Transverse colon (tissue), 4 donors: ENCODE measurements at regions not wholly inside any gene's neighbourhood (a gene's known extent, or its start where the extent isn't known, plus 50 kb on each side); places are given as distances from the start of the nearest gene placed in this dataset.

Experiments
- DNase-seq: peaks from one replicate; pipeline ENCODE4 v3.0.0-alpha.2; 2019
- H3K27ac ChIP-seq, 4 donors: fragments of 200-600 bp; sonication (generic); 2 replicates each; pipeline ENCODE4 v1.5.1; 2016 to 2018; ENCODE audit warnings: inconsistent platforms in 4 of 4
- H3K27me3 ChIP-seq: fragments of 200-600 bp; sonication (generic); 2 replicates; pipeline ENCODE4 v1.5.1; 2017; ENCODE audit warnings: inconsistent platforms
- H3K36me3 ChIP-seq, 4 donors: fragments of 200-600 bp; sonication (generic); 2 replicates each; pipeline ENCODE4 v1.5.1; 2017 to 2019; ENCODE audit warnings: inconsistent platforms in 4 of 4
- H3K4me1 ChIP-seq, 4 donors: fragments of 200-600 bp; sonication (generic); 2 replicates each; pipeline ENCODE4 v1.5.1; 2017 to 2020; ENCODE audit warnings: inconsistent platforms in 4 of 4
- H3K4me3 ChIP-seq, 4 donors: fragments of 200-600 bp; sonication (generic); 1 replicate in 1 of 4; 2 replicates in 3 of 4; pipeline versions ENCODE4 v1.5.1 to v1.6.1; 2017 to 2019; ENCODE audit warnings: inconsistent platforms in 4 of 4
- H3K9me3 ChIP-seq, 2 donors: fragments of 200-600 bp; sonication (generic); 2 replicates each; pipeline ENCODE4 v1.5.1; 2017 to 2019; ENCODE audit warnings: inconsistent platforms in 2 of 2
- CTCF ChIP-seq, 5 experiments: fragments of 200-600 bp in 3 of 5; fragments of 450-650 bp in 2 of 5; sonication (generic) in 3 of 5; IDR thresholded peaks; 1 replicate in 2 of 5; 2 replicates in 3 of 5; pipeline ENCODE4 v1.5.1; 2016 to 2017; ENCODE audit warnings: antibody characterized with exemption in 5 of 5, inconsistent platforms in 3 of 5, mild to moderate bottlenecking in 2 of 5, moderate library complexity in 1 of 5
- EP300 ChIP-seq: sonication (generic); formaldehyde crosslinking; IDR thresholded peaks from one replicate; pipeline ENCODE4 v1.6.1; 2017; ENCODE audit warnings: antibody characterized with exemption, low read depth
- POLR2A ChIP-seq: fragments of 450-650 bp; IDR thresholded peaks from one replicate; pipeline ENCODE4 v1.6.1; 2016; ENCODE audit warnings: antibody characterized with exemption, mild to moderate bottlenecking, moderate library complexity
- POLR2AphosphoS5 ChIP-seq, 3 donors: sonication (generic); formaldehyde crosslinking; IDR thresholded peaks; one replicate each; pipeline ENCODE4 v1.6.1; 2016; ENCODE audit warnings: antibody characterized with exemption in 3 of 3
- WGBS, 2 donors: methylation state at CpG; one replicate each; pipeline ENCODE4 v1.1.5; 2018; ENCODE audit warnings: low coverage in 1 of 2; 5-methylcytosine and 5-hydroxymethylcytosine counted together
- in situ Hi-C, 4 donors: fragments of 200-750 bp; cut with MboI; loops; one replicate each; pipeline versions ENCODE4 v1.15.0 to v1.15.1; 2017; ENCODE audit warnings: low sequenced_read_pairs in 3 of 4, low pct_ligation_motif_present in 1 of 4, low pct_unique_long_range_greater_than_20kb in 1 of 4
- intact Hi-C: fragments of 100-400 bp; cut with DNase I; formaldehyde crosslinking; loops from one replicate; pipeline ENCODE4 v1.15.1; 2023; ENCODE audit warnings: low total_unique reads

DNA sequence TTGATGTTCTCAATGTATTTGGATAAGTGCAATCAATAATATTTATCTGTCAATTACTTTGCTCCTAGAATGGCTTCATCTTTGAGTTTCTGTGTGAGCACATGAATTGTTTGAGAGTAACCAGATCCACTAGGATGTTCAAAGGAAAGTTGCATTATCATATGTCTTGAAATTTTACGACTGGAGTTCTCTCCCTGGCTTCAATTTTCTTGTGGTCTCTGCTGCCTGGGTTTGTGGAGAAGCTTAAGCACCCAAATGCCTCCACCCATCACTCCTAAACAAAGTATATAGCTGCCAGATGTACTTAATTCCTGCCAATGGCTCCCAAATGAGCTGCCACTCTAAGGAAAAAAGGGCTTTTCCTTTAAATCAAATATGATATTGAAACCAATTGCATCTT is 1149.4 kb upstream of the ZEB2 start:
- TF ChIP-seq POLR2AphosphoS5 (IDR thresholded peaks at IDR 0.05) (no peak), CTCF (IDR thresholded peaks at IDR 0.05) (no peak), POLR2A (no peak), EP300 (no peak)
- Histone ChIP-seq H3K27me3 (no peaks in the 10 kb centered on the region), H3K27ac (no peak overlapping the region), H3K4me1 (no peaks in the 10 kb centered on the region), H3K4me3 (no peak overlapping the region), H3K9me3 (no peaks in the 10 kb centered on the region), H3K36me3 (no peaks in the 10 kb centered on the region)
- 60 to 73% methylated on average over 1 of the region's 1 CpG for WGBS, 2 donors
- no peak for DNase-seq
- intact Hi-C loops, result no loop called here
- in situ Hi-C loops, result no loop called here

GRCh38 chr2:145666552-145666951 is 1146.6 kb upstream of the ZEB2 start:
- Histone ChIP-seq H3K27me3 (no peaks in the 10 kb centered on the region), H3K27ac (no peak overlapping the region), H3K9me3 (no peaks in the 10 kb centered on the region), H3K4me3 (no peak overlapping the region), H3K4me1 (no peaks in the 10 kb centered on the region), H3K36me3 (no peaks in the 10 kb centered on the region)
- no peak for DNase-seq
- TF ChIP-seq EP300, result no peak
- in situ Hi-C loops (no loop called here), intact Hi-C loops (no loop called here)
- WGBS, 2 donors, result 71 to 80% methylated on average over 2 to 3 of the region's 3 CpGs

GRCh38 chr2:145657265-145657664 is 1137.3 kb upstream of the ZEB2 start:
- WGBS, 2 donors, result 72 to 75% methylated on average over 3 of the region's 3 CpGs
- peaks cover 0 to 3% (median 0%) of the 10 kb centered on the region in 4 donors for H3K4me1 ChIP-seq
- no peak overlapping the region for H3K27ac ChIP-seq
- in situ Hi-C loops (no loop called here), intact Hi-C loops (no loop called here)
- no peaks in the 10 kb centered on the region for H3K27me3 ChIP-seq
- no peaks in the 10 kb centered on the region for H3K9me3 ChIP-seq
- no peak for DNase-seq
- TF ChIP-seq POLR2A (no peak), CTCF (IDR thresholded peaks at IDR 0.05) (no peak), EP300 (no peak), POLR2AphosphoS5 (IDR thresholded peaks at IDR 0.05) (no peak)
- no peaks in the 10 kb centered on the region for H3K36me3 ChIP-seq
- no peak overlapping the region for H3K4me3 ChIP-seq

- in situ Hi-C loops, result no loop called here
- no peak for DNase-seq
- Histone ChIP-seq H3K4me1 (peaks cover 0 to 3% (median 0%) of the 10 kb centered on the region in 4 donors), H3K4me3 (no peak overlapping the region), H3K36me3 (no peaks in the 10 kb centered on the region), H3K9me3 (no peaks in the 10 kb centered on the region), H3K27ac (no peak overlapping the region), H3K27me3 (no peaks in the 10 kb centered on the region)
- WGBS, 2 donors, result 74 to 82% methylated on average over 5 of the region's 5 CpGs
- no peak for TF ChIP-seq POLR2A
- TF ChIP-seq POLR2AphosphoS5 (IDR thresholded peaks at IDR 0.05), result no peak
- TF ChIP-seq CTCF (IDR thresholded peaks at IDR 0.05), result no peak
- no peak for TF ChIP-seq EP300
- intact Hi-C loops, result no loop called here
Observed at GRCh38 chr2:145655165-145655765, 1135.3 kb upstream of the ZEB2 start.

GRCh38 chr2:145654746-145655145 is 1134.8 kb upstream of the ZEB2 start:
- Histone ChIP-seq H3K36me3 (no peaks in the 10 kb centered on the region), H3K4me3 (no peak overlapping the region), H3K9me3 (no peaks in the 10 kb centered on the region), H3K27ac (no peak overlapping the region), H3K4me1 (peaks cover 0 to 3% (median 0%) of the 10 kb centered on the region in 4 donors), H3K27me3 (no peaks in the 10 kb centered on the region)
- no peak for DNase-seq
- in situ Hi-C loops, result no loop called here
- intact Hi-C loops, result no loop called here
- WGBS, 2 donors, result 55 to 73% methylated on average over 3 of the region's 3 CpGs
- no peak for TF ChIP-seq POLR2AphosphoS5 (IDR thresholded peaks at IDR 0.05)
- no peak for TF ChIP-seq EP300
- TF ChIP-seq POLR2A, result no peak
- TF ChIP-seq CTCF (IDR thresholded peaks at IDR 0.05), result no peak
